Neuronal stem cell (in vitro differentiated cells): ENCODE measurements at regions not wholly inside any gene's neighbourhood (a gene's known extent, or its start where the extent isn't known, plus 50 kb on each side); places are given as distances from the start of the nearest gene placed in this dataset.

Experiments used
- DNase-seq: peaks from one replicate; pipeline ENCODE4 v3.0.0-alpha.2; 2013; ENCODE audit warnings: low spot score
- H2AFZ ChIP-seq: one replicate; pipeline ENCODE4 v1.6.1; 2013; ENCODE audit warnings: mild to moderate bottlenecking, low read length, inconsistent platforms
- H2AK5ac ChIP-seq: 2 replicates; pipeline ENCODE4 v1.6.1; 2013; ENCODE audit warnings: low read depth, mild to moderate bottlenecking, inconsistent platforms, low read length, moderate library complexity, mixed read lengths
- H2BK120ac ChIP-seq: 2 replicates; pipeline ENCODE4 v1.6.1; 2013; ENCODE audit warnings: low read depth, mild to moderate bottlenecking, inconsistent platforms, low read length, moderate library complexity, mixed read lengths
- H2BK12ac ChIP-seq: one replicate; pipeline ENCODE4 v1.6.1; 2013; ENCODE audit warnings: low read length, inconsistent platforms
- H2BK15ac ChIP-seq: 2 replicates; pipeline ENCODE4 v1.6.1; 2013; ENCODE audit warnings: mild to moderate bottlenecking, low read length, inconsistent platforms, mixed read lengths
- H2BK5ac ChIP-seq: one replicate; pipeline ENCODE4 v1.6.1; 2013; ENCODE audit warnings: inconsistent platforms, mild to moderate bottlenecking, low read length, moderate library complexity
- H3K14ac ChIP-seq: one replicate; pipeline ENCODE4 v1.6.1; 2013; ENCODE audit warnings: low read length, inconsistent platforms
- H3K18ac ChIP-seq: 2 replicates; pipeline ENCODE4 v1.6.1; 2013; ENCODE audit warnings: low read length, inconsistent platforms
- H3K23ac ChIP-seq: 2 replicates; pipeline ENCODE4 v1.6.1; 2013; ENCODE audit warnings: low read depth, mild to moderate bottlenecking, mixed read lengths, low read length, inconsistent platforms; ENCODE audit not compliant: poor library complexity
- H3K27ac ChIP-seq: replicated peaks from 3 replicates; pipeline ENCODE4 v1.5.1; 2013; ENCODE audit warnings: low read length, inconsistent platforms
- H3K27me3 ChIP-seq, 3 experiments: 2 replicates each; pipeline ENCODE4 v1.6.1; 2013; ENCODE audit warnings: low read length in 3 of 3, mild to moderate bottlenecking in 2 of 3, inconsistent platforms in 1 of 3, low read depth in 1 of 3, mixed read lengths in 1 of 3, moderate library complexity in 1 of 3; ENCODE audit not compliant: control insufficient read depth in 3 of 3, insufficient read depth in 3 of 3
- H3K36me3 ChIP-seq, 2 donors: replicated peaks in 1 of 2; 2 replicates each; pipeline ENCODE4 v1.6.1; 2013; ENCODE audit warnings: low read length in 2 of 2; ENCODE audit not compliant: control insufficient read depth in 2 of 2, insufficient read depth in 2 of 2
- H3K4ac ChIP-seq: 2 replicates; pipeline ENCODE4 v1.6.1; 2013; ENCODE audit warnings: inconsistent platforms, mild to moderate bottlenecking, low read length, moderate library complexity
- H3K4me1 ChIP-seq, 2 donors: 1 replicate in 1 of 2; 2 replicates in 1 of 2; pipeline ENCODE4 v1.6.1; 2013; ENCODE audit warnings: low read length in 2 of 2, low read depth in 1 of 2; ENCODE audit not compliant: control insufficient read depth in 2 of 2, insufficient read depth in 1 of 2
- H3K4me2 ChIP-seq: one replicate; pipeline ENCODE4 v1.6.1; 2013; ENCODE audit warnings: mild to moderate bottlenecking, low read length, inconsistent platforms; ENCODE audit not compliant: insufficient read depth, poor library complexity, severe bottlenecking
- H3K4me3 ChIP-seq, 2 donors: 2 replicates each; pipeline ENCODE4 v1.5.1; 2013; ENCODE audit warnings: low read length in 2 of 2, mild to moderate bottlenecking in 2 of 2, inconsistent platforms in 1 of 2, moderate library complexity in 1 of 2
- H3K79me1 ChIP-seq: one replicate; pipeline ENCODE4 v1.6.1; 2013; ENCODE audit warnings: low read depth, mild to moderate bottlenecking, inconsistent platforms, low read length, moderate library complexity
- H3K9ac ChIP-seq: one replicate; pipeline ENCODE4 v1.6.1; 2013; ENCODE audit warnings: mild to moderate bottlenecking, low read depth, low read length, inconsistent platforms; ENCODE audit not compliant: poor library complexity
- H3K9me3 ChIP-seq, 2 donors: replicated peaks in 1 of 2; 2 replicates each; pipeline versions ENCODE3 to v1.6.1; 2013; ENCODE audit warnings: low read length in 2 of 2, mild to moderate bottlenecking in 2 of 2, inconsistent platforms in 1 of 2, low read depth in 1 of 2, mixed read lengths in 1 of 2, moderate library complexity in 1 of 2; ENCODE audit not compliant: control insufficient read depth in 2 of 2, insufficient read depth in 1 of 2
- H4K8ac ChIP-seq: one replicate; pipeline ENCODE4 v1.6.1; 2013; ENCODE audit warnings: low read depth, mild to moderate bottlenecking, inconsistent platforms, low read length, moderate library complexity
- H4K91ac ChIP-seq: one replicate; pipeline ENCODE4 v1.6.1; 2013; ENCODE audit warnings: low read length, low read depth, mild to moderate bottlenecking, inconsistent platforms; ENCODE audit not compliant: poor library complexity
- WGBS, 2 donors: extraction: QIAGEN DNeasy Blood & Tissue Kit; methylation state at CpG; one replicate each; pipeline ENCODE4 v1.1.7; 2013; ENCODE audit warnings: missing lambda C conversion rate in 2 of 2, mixed read lengths in 1 of 2; ENCODE audit not compliant: insufficient read length in 2 of 2, insufficient replicate concordance in 1 of 2; ENCODE audit errors: extremely low coverage in 2 of 2; 5-methylcytosine and 5-hydroxymethylcytosine counted together

- Histone ChIP-seq H3K4me1 (peaks cover 0 to 10% of the 10 kb centered on the region in 2 donors), H3K18ac (no peak overlapping the region), H2AK5ac (no peak overlapping the region), H3K4ac (no peak overlapping the region), H2BK120ac (no peak overlapping the region), H2BK12ac (no peak overlapping the region), H3K4me2 (peak overlapping the region; percentile 84), H3K27me3 (peaks cover 14 to 99% (median 63%) of the 10 kb centered on the region in 3 experiments), H3K4me3 (peak overlapping the region; percentile 51 to 77), H3K9me3 (peaks cover 0 to 12% of the 10 kb centered on the region in 2 donors), H3K14ac (no peak overlapping the region), H4K91ac (no peak overlapping the region), H2BK5ac (no peak overlapping the region), H2BK15ac (no peak overlapping the region), H3K23ac (no peak overlapping the region), H3K79me1 (no peaks in the 10 kb centered on the region), H3K36me3 (no peaks in the 10 kb centered on the region), H4K8ac (no peak overlapping the region), H2AFZ (peak overlapping the region; percentile 81), H3K27ac (no peak overlapping the region), H3K9ac (no peak overlapping the region)
- DNase-seq = peak; percentile 73
- no CpG with 5 or more reads among the region's 34 CpGs for WGBS, 2 donors
Measured at GRCh38 chr6:105992315-105992961, 93.7 kb upstream of the PRDM1 start.

GRCh38 chr6:105991561-105992314, 94.4 kb upstream of the PRDM1 start:
- Histone ChIP-seq H3K4me3 (peak overlapping the region; percentile 51 to 63), H2BK5ac (no peak overlapping the region), H3K27me3 (peaks cover 14 to 99% (median 65%) of the 10 kb centered on the region in 3 experiments), H2BK120ac (no peak overlapping the region), H4K8ac (no peak overlapping the region), H3K9ac (no peak overlapping the region), H3K36me3 (no peaks in the 10 kb centered on the region), H3K4me2 (peak overlapping the region; percentile 84), H3K23ac (no peak overlapping the region), H3K27ac (no peak overlapping the region), H3K18ac (no peak overlapping the region), H2BK15ac (no peak overlapping the region), H4K91ac (no peak overlapping the region), H2AFZ (peak overlapping the region; percentile 81), H3K79me1 (no peaks in the 10 kb centered on the region), H3K4ac (no peak overlapping the region), H2AK5ac (no peak overlapping the region), H3K14ac (no peak overlapping the region), H3K9me3 (peaks cover 0 to 12% of the 10 kb centered on the region in 2 donors), H3K4me1 (peaks cover 0 to 10% of the 10 kb centered on the region in 2 donors), H2BK12ac (no peak overlapping the region)
- no CpG with 5 or more reads among the region's 23 CpGs for WGBS, 2 donors
- DNase-seq = no peak

GRCh38 chr6:105990151-105990550, 96.0 kb upstream of the PRDM1 start:
- DNase-seq = no peak
- H3K4me3 ChIP-seq = no peak overlapping the region
- H3K4ac ChIP-seq = no peak overlapping the region

GRCh38 chr6:105988812-105989577, 97.1 kb upstream of the PRDM1 start:
- H2BK5ac ChIP-seq = no peak overlapping the region
- no peak for DNase-seq
- H3K4me1 ChIP-seq = peaks cover 0 to 8% of the 10 kb centered on the region in 2 donors
- no peak overlapping the region for H3K4me2 ChIP-seq
- no CpG with 5 or more reads among the region's 5 CpGs for WGBS, 2 donors
- H2BK12ac ChIP-seq = no peak overlapping the region
- H3K27me3 ChIP-seq = peaks cover 15 to 94% (median 70%) of the 10 kb centered on the region in 3 experiments
- H4K91ac ChIP-seq = no peak overlapping the region
- H3K14ac ChIP-seq = no peak overlapping the region
- no peak overlapping the region for H4K8ac ChIP-seq
- H2AK5ac ChIP-seq = no peak overlapping the region
- peaks cover 2 to 12% of the 10 kb centered on the region in 2 donors for H3K9me3 ChIP-seq
- no peak overlapping the region for H3K27ac ChIP-seq
- no peak overlapping the region for H2BK120ac ChIP-seq
- no peak overlapping the region for H2AFZ ChIP-seq
- H3K9ac ChIP-seq = no peak overlapping the region
- no peak overlapping the region for H2BK15ac ChIP-seq
- no peaks in the 10 kb centered on the region for H3K36me3 ChIP-seq
- H3K4ac ChIP-seq = no peak overlapping the region
- no peak overlapping the region for H3K18ac ChIP-seq
- H3K23ac ChIP-seq = no peak overlapping the region
- H3K4me3 ChIP-seq = no peak overlapping the region
- H3K79me1 ChIP-seq = no peaks in the 10 kb centered on the region

More at GRCh38 chr6:105990151-105990550, 96.0 kb upstream of the PRDM1 start:
- Histone ChIP-seq H3K9me3 (peaks cover 2 to 12% of the 10 kb centered on the region in 2 donors), H4K91ac (no peak overlapping the region), H3K4me2 (no peak overlapping the region), H4K8ac (no peak overlapping the region), H2BK5ac (no peak overlapping the region), H2BK120ac (no peak overlapping the region), H3K36me3 (no peaks in the 10 kb centered on the region), H2BK12ac (no peak overlapping the region), H3K4me1 (peaks cover 0 to 13% of the 10 kb centered on the region in 2 donors), H3K9ac (no peak overlapping the region), H3K18ac (no peak overlapping the region), H2BK15ac (no peak overlapping the region), H2AFZ (no peak overlapping the region), H3K79me1 (no peaks in the 10 kb centered on the region), H2AK5ac (no peak overlapping the region), H3K27me3 (peaks cover 24 to 99% (median 74%) of the 10 kb centered on the region in 3 experiments), H3K23ac (no peak overlapping the region), H3K27ac (no peak overlapping the region), H3K14ac (no peak overlapping the region)
